Loucy (cell line): ENCODE measurements at regions not wholly inside any gene's neighbourhood (a gene's known extent, or its start where the extent isn't known, plus 50 kb on each side); places are given as distances from the start of the nearest gene placed in this dataset.

Source experiments
- H2AFZ ChIP-seq: fragments of 200-600 bp; sonication (generic); 2 replicates; pipeline ENCODE4 v1.6.0; 2016; ENCODE audit warnings: antibody characterized with exemption, mild to moderate bottlenecking, low read length, moderate library complexity
- H3F3A ChIP-seq: fragments of 200-600 bp; 2 replicates; pipeline ENCODE4 v1.6.0; 2016; ENCODE audit warnings: antibody characterized with exemption, low read depth, mild to moderate bottlenecking
- H3K27me3 ChIP-seq: fragments of 200-600 bp; sonication (generic); 2 replicates; pipeline ENCODE4 v1.6.1; 2014; ENCODE audit warnings: low read length, mild to moderate bottlenecking; ENCODE audit not compliant: insufficient read depth, poor library complexity, severe bottlenecking
- H3K36me3 ChIP-seq: fragments of 200-600 bp; sonication (generic); 2 replicates; pipeline ENCODE4 v1.6.1; 2016; ENCODE audit warnings: low read length; ENCODE audit not compliant: insufficient read depth
- H3K4me1 ChIP-seq: fragments of 200-600 bp; sonication (generic); 2 replicates; pipeline ENCODE4 v1.5.1; 2014; ENCODE audit warnings: low read length, mild to moderate bottlenecking; ENCODE audit not compliant: insufficient read depth, poor library complexity, severe bottlenecking
- H3K4me2 ChIP-seq: fragments of 200-600 bp; sonication (generic); 2 replicates; pipeline ENCODE4 v1.6.0; 2014; ENCODE audit warnings: antibody characterized with exemption, low read length, low read depth, mild to moderate bottlenecking; ENCODE audit not compliant: poor library complexity, severe bottlenecking
- H3K4me3 ChIP-seq: fragments of 200-600 bp; sonication (generic); 2 replicates; pipeline ENCODE4 v1.5.1; 2014; ENCODE audit warnings: low read length, mild to moderate bottlenecking, mixed read lengths; ENCODE audit not compliant: poor library complexity, severe bottlenecking
- H3K79me2 ChIP-seq: fragments of 200-600 bp; sonication (generic); 2 replicates; pipeline ENCODE4 v1.6.1; 2014; ENCODE audit warnings: low read length; ENCODE audit not compliant: insufficient read depth
- H3K9ac ChIP-seq: fragments of 200-600 bp; sonication (generic); 2 replicates; pipeline ENCODE4 v1.6.0; 2014; ENCODE audit warnings: mild to moderate bottlenecking, low read depth, low read length, moderate library complexity; ENCODE audit not compliant: poor library complexity, severe bottlenecking
- H3K9me2 ChIP-seq: fragments of 200-600 bp; sonication (generic); replicated peaks from 2 replicates; pipeline ENCODE4 v1.6.1; 2016; ENCODE audit warnings: low read depth, low read length, mixed read lengths
- H3K9me3 ChIP-seq: fragments of 200-600 bp; sonication (generic); 2 replicates; pipeline ENCODE4 v1.6.1; 2014; ENCODE audit warnings: mild to moderate bottlenecking, antibody characterized with exemption, low read length, low read depth; ENCODE audit not compliant: insufficient read depth
- H4K20me1 ChIP-seq: fragments of 200-600 bp; sonication (generic); 2 replicates; pipeline ENCODE4 v1.6.0; 2014; ENCODE audit warnings: antibody characterized with exemption, low read length, mild to moderate bottlenecking; ENCODE audit not compliant: insufficient read depth, poor library complexity, severe bottlenecking
- CTCF ChIP-seq: fragments of 200-600 bp; sonication (generic); conservative IDR thresholded peaks from 2 replicates; pipeline ENCODE4 v1.5.1; 2014; ENCODE audit warnings: mild to moderate bottlenecking, antibody characterized with exemption, low read length
- EZH2phosphoT487 ChIP-seq: fragments of 200-600 bp; IDR thresholded peaks from 2 replicates; pipeline ENCODE4 v1.6.1; 2018; ENCODE audit warnings: antibody characterized with exemption, mild to moderate bottlenecking, moderate library complexity, borderline replicate concordance

DNA sequence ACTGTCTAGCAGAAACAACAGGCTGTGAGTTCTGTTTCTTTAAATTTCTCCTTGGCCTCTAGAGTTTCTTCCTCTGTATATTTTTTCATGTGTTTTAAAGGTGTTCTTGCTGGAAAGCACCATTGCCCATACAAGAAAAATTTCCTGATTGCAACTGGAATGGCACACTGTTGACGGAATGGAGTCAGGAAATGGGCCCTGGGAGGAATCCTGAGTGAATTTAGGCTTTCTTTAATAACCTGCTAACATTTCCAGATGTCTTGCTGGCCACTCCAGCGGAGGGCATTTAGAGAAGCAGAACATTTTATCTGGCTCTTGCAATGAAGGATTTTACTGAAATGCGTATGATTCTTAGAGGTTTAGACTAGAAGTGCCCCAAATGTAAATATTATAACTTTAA is 736.3 kb downstream of the TAF11L14 start:
- Histone ChIP-seq H2AFZ (no peak overlapping the region), H3K9me3 (no peaks in the 10 kb centered on the region), H3K9me2 (no peaks in the 10 kb centered on the region), H3K79me2 (no peaks in the 10 kb centered on the region), H3F3A (no peaks in the 10 kb centered on the region), H3K27me3 (no peaks in the 10 kb centered on the region), H3K36me3 (no peaks in the 10 kb centered on the region), H3K9ac (no peak overlapping the region), H3K4me3 (no peak overlapping the region), H3K4me1 (no peaks in the 10 kb centered on the region), H4K20me1 (no peaks in the 10 kb centered on the region), H3K4me2 (no peak overlapping the region)
- TF ChIP-seq CTCF (no peak), EZH2phosphoT487 (no peak)

- Histone ChIP-seq H3K9ac (no peak overlapping the region), H4K20me1 (no peaks in the 10 kb centered on the region), H3K79me2 (no peaks in the 10 kb centered on the region), H3K4me2 (no peak overlapping the region), H3K4me1 (no peaks in the 10 kb centered on the region), H3K27me3 (no peaks in the 10 kb centered on the region), H3K36me3 (no peaks in the 10 kb centered on the region), H3K9me2 (no peaks in the 10 kb centered on the region), H3F3A (no peaks in the 10 kb centered on the region), H2AFZ (no peak overlapping the region), H3K4me3 (no peak overlapping the region), H3K9me3 (no peaks in the 10 kb centered on the region)
- TF ChIP-seq CTCF (no peak), EZH2phosphoT487 (no peak)
These were observed 741.4 kb downstream of the TAF11L14 start for GRCh38 chr5:18375641-18376040.

DNA sequence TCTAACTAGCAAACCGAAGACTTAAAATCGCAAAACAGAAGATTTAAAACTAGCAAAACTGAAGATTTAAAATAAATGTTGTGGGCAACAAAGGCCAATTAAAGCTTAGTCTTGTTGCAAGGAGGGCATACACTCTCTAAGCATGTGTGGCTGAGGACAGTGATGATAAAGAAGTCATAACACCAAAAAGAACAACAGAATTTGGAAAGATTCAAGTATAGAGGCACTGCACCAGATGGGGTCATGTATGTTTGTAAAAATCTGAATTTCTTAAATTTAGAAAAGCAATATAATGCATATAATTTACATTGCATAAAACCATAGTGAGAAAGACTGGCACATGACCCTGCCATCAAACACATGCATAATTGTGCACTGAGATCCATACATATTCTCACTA is 743.8 kb downstream of the TAF11L14 start:
- no peaks in the 10 kb centered on the region for H3K27me3 ChIP-seq
- no peak for TF ChIP-seq CTCF
- TF ChIP-seq EZH2phosphoT487, result no peak
- H3K9me2 ChIP-seq, result no peaks in the 10 kb centered on the region
- H2AFZ ChIP-seq, result no peak overlapping the region
- no peak overlapping the region for H3K4me2 ChIP-seq
- no peak overlapping the region for H3K9ac ChIP-seq
- H4K20me1 ChIP-seq, result no peaks in the 10 kb centered on the region
- no peaks in the 10 kb centered on the region for H3K36me3 ChIP-seq
- H3K79me2 ChIP-seq, result no peaks in the 10 kb centered on the region
- no peaks in the 10 kb centered on the region for H3K4me1 ChIP-seq
- no peaks in the 10 kb centered on the region for H3F3A ChIP-seq
- no peak overlapping the region for H3K4me3 ChIP-seq
- no peaks in the 10 kb centered on the region for H3K9me3 ChIP-seq
